ENCODE measurements at regions not wholly inside any gene's neighbourhood (a gene's known extent, or its start where the extent isn't known, plus 50 kb on each side); places are given as distances from the start of the nearest gene placed in this dataset.

- no peak for DNase-seq
Measured at GRCh38 chr2:12663306-12664037, 53.3 kb upstream of the TRIB2 start.

GRCh38 chr2:12665334-12665733 is 51.4 kb upstream of the TRIB2 start:
- DNase-seq, result no peak

DNA sequence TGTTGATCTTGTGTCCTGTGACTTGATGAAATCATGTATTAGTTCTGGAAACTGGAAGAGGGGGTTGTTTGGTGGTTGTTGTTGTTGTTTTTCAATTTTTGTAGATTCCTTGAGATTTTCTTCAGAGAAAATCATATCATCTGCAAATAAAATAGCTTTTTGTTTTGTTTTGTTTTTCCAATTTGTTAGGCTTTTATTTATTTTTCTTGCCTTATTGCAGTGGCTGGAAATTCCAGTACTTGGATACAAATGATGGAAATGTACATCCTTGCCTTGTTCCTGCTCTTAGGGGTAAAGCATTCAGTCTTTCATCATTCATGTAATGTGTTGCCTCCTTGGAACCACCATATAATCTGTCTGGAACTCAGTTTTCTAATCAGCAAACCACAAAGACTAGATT is 50.3 kb upstream of the TRIB2 start:
- DNase-seq, result no peak
